ENCODE measurements at regions not wholly inside any gene's neighbourhood (a gene's known extent, or its start where the extent isn't known, plus 50 kb on each side); places are given as distances from the start of the nearest gene placed in this dataset.
"Not testable (repeated sequence)": the region's sequence is repeated elsewhere in the genome, so short reads cannot be mapped to it uniquely, and the experiment has no call there.

DNA sequence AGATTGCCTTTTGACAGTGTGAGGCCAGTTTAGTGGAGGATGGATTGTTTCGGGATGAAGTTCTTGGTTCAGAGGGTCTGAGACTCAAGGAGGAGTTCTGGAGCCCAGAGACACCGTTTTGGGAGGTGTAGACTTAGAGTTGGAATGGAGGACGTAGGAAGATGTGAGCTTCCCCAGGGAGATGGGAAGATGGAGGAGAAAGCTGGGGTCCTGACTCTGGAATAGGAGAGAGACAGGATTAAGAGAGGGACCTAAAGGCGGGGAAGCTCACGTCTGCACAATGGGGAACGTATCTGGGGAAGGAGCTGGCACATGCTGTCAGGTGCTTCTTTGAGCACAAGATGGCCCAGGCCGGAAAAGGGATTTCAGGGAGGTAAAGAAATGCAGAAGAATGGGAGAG lies 71.3 kb upstream of the CLDN5 start:
- TF ChIP-seq, protein P1, sequence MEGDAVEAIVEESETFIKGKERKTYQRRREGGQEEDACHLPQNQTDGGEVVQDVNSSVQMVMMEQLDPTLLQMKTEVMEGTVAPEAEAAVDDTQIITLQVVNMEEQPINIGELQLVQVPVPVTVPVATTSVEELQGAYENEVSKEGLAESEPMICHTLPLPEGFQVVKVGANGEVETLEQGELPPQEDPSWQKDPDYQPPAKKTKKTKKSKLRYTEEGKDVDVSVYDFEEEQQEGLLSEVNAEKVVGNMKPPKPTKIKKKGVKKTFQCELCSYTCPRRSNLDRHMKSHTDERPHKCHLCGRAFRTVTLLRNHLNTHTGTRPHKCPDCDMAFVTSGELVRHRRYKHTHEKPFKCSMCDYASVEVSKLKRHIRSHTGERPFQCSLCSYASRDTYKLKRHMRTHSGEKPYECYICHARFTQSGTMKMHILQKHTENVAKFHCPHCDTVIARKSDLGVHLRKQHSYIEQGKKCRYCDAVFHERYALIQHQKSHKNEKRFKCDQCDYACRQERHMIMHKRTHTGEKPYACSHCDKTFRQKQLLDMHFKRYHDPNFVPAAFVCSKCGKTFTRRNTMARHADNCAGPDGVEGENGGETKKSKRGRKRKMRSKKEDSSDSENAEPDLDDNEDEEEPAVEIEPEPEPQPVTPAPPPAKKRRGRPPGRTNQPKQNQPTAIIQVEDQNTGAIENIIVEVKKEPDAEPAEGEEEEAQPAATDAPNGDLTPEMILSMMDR (IDR thresholded peaks at IDR 0.05; ENCODE audit: extremely low read depth, missing control alignments), result no peak
- no peak for DNase-seq (ENCODE audit: low spot score)

DNA sequence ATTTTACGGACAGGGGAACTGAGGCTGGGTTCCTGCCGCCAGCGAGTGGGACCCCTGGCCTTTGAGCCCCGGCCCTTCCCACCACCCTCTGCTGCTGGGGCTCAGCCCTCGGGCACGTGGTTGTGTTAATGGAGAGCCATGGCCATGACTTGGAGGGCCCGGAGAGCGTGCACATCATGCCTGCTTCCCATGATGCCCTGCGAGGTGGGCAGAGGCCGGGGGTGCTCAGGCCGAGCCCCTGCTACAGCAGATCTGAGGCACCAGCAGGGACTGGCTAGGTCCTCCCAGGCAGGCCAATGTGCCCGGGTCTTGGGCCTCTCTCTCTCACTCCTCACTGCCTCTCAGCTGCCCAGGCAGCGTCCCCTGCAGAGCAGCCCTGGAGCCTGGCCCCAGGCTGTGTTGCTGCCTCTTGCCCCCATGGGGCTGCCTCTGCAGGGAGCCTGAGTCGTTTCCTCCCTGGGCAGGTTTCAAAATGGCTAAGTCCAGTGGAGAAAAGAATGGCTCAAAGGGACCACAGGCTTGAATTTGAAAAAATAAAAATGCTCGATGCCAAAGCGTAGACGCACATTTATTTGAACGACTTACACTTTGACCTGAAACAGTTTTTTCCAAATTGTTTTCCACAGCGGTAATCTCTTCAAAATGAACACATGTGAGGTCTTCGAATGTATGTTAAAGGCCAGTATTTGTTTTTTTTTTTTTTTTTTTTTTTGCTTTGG lies 72.6 kb upstream of the CLDN5 start:
- TF ChIP-seq, protein P1 (IDR thresholded peaks at IDR 0.05; ENCODE audit: extremely low read depth, missing control alignments), result no peak

DNA sequence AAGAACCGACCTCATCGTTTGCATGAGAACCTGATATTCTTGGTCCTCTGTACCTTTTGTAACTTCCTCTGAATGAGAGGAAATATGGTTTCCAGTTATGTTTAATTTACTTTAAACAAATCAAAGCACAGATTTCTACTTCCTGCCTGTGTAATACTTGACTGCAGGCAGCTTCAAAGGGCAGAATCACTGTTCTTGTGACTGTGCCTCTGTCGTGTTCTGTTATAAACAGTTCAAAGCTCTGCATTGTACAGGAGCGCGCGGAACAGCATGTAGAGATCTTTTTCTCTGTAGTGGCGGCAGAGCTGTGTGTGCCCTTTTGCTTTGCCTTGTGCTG lies 73.2 kb upstream of the CLDN5 start:
- peak; percentile 13 for DNase-seq (ENCODE audit: low spot score)
- TF ChIP-seq, protein P1 (IDR thresholded peaks at IDR 0.05; ENCODE audit: extremely low read depth, missing control alignments), result no peak

More for the DNA sequence above, 72.6 kb upstream of the CLDN5 start:
- DNase-seq (ENCODE audit: low spot score), result peak; percentile 5

DNA sequence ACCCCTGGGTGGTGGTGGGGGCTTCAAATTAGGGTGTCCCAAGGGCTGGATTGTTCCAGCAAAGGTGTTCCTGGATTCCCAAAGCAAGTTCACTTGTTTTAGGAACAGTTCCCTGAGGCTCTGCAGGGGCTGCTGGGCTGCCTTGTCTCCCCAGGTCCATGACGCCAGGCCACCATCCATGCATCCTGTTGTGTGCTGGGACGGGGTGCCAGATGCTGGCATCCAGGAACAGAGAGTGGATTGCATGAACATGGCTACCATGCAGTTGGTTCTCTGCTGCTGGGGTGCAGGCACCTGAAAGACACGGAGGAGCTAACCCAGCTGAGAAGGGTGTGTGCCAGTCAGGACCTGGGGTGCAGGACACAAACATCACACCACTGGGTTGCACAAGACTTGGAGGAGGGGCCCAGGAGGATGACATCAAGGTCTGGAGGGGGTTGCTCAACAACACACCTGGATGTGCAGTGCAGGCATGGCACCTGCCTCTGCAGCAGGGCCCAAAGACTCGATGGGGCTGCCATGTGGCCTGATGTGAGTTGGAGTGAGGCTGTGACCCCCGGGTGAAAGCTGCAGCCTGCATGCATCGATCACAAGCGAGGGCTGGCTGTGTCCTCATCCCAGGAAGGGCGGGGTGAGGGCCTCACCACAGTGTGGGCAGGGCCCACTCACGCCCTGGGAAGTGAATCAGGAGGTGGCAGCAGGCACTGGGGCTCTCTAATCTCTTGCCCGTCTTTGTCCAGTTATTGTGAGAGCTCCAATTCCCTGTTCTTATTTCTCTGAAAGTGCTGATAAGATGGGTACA lies 74.0 kb upstream of the CLDN5 start:
- TF ChIP-seq, protein P1 (IDR thresholded peaks at IDR 0.05; ENCODE audit: extremely low read depth, missing control alignments), result no peak
- peak; percentile 5 for DNase-seq (ENCODE audit: low spot score)

DNA sequence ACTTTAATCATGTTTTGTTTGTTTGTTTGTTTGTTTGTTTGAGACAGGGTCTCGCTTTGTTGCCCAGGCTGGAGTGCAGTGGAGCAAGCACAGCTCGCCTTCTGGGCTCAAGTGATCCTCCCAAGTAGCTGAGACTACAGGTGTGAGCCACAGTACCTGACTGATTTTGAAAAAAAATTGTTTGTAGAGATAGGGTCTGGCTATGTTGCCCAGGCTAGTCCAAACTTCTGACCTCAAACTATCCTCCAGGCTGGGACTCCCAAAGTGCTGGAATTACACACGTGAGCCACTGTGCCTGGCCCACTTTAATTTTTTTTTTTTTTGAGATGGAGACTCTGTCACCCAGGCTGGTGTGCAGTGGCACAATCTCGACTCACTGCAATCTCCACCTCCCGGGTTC lies 74.8 kb upstream of the CLDN5 start:
- TF ChIP-seq, protein P1 (IDR thresholded peaks at IDR 0.05; ENCODE audit: extremely low read depth, missing control alignments), result no peak
- DNase-seq (ENCODE audit: low spot score), result no peak

DNA sequence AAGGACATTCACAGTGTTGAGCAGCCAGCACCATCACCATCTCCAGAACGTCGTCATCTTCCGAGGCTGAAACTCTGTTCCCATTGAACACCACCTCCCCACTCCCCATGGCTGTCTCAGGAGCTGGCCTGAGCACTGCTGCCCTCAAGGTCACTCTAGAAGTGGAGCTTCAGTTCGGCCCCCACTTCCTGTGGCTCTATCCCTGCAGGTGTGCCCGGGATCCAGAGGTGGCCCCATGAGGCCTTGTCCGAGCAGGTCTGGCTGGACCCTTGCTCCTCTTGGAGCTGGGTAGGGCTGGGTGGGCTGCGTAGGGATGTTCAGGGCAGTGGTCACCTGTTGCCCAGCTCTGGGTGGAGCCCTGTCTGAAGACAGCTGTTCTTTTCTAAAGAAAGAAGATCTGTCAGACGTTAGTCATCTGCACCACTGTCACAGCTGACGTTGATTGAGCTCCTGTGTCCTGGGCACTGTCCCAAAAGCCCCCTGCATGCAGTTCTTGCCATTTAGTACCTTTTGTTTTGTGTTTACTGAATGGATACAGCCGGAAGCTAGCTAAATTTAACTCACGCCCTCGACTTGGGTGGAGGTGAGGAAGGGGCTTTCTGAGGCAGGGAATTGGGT lies 75.5 kb upstream of the CLDN5 start:
- no peak for DNase-seq (ENCODE audit: low spot score)
- TF ChIP-seq, protein P1 (IDR thresholded peaks at IDR 0.05; ENCODE audit: extremely low read depth, missing control alignments), result no peak

DNA sequence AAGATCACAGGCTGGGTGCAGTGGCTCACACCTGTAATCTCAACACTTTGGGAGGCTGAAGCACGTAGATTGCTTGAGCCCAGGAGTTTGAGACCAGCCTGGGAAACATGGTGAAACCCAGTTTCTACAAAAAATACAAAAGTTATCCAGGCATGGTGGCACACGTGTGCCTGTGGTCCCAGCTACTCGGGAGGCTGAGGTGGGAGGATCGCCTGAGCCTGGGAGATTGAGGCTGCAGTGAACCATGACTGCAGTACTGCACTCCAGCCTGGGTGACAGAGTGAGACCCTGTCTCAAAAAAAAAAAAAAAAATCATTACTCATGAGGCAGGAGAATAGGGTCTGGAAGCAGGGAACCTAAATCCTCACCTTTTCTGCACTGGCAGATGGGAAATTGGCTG lies 79.1 kb upstream of the CLDN5 start:
- DNase-seq (ENCODE audit: low spot score), result not testable (repeated sequence)
